ENCODE measurements at regions not wholly inside any gene's neighbourhood (a gene's known extent, or its start where the extent isn't known, plus 50 kb on each side); places are given as distances from the start of the nearest gene placed in this dataset.

DNA sequence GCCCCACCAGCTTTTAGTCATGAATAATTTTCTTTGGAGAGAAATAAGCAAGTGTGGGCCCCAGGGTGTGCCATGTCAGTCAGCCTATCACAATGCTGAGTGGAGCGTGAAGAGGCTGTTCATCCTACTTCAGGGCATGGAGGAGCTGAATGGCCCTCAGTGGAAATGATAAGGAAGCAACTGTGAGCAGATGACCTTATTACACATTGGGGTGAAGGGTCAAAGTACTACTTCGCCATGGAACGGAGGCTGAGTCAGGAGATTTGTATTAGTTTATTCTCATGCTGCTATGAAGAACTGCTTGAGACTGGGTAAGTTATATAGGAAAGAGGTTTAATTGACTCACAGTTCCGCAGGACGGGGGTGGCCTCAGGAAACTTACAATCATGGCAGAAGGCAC lies 231.0 kb upstream of the ADAMTS16 start:
- DNase-seq (ENCODE audit: low read depth in 1 of 2, low spot score in 1 of 2) = no peak
- Histone ChIP-seq H3K27me3 (ENCODE audit: insufficient read depth, poor library complexity, severe bottlenecking) (no peaks in the 10 kb centered on the region), H3K27ac (replicated peaks) (no peak overlapping the region), H3K4me3 (replicated peaks; ENCODE audit: insufficient read depth, low read length) (no peak overlapping the region)
- TF ChIP-seq, protein P1, sequence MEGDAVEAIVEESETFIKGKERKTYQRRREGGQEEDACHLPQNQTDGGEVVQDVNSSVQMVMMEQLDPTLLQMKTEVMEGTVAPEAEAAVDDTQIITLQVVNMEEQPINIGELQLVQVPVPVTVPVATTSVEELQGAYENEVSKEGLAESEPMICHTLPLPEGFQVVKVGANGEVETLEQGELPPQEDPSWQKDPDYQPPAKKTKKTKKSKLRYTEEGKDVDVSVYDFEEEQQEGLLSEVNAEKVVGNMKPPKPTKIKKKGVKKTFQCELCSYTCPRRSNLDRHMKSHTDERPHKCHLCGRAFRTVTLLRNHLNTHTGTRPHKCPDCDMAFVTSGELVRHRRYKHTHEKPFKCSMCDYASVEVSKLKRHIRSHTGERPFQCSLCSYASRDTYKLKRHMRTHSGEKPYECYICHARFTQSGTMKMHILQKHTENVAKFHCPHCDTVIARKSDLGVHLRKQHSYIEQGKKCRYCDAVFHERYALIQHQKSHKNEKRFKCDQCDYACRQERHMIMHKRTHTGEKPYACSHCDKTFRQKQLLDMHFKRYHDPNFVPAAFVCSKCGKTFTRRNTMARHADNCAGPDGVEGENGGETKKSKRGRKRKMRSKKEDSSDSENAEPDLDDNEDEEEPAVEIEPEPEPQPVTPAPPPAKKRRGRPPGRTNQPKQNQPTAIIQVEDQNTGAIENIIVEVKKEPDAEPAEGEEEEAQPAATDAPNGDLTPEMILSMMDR (IDR thresholded peaks at IDR 0.05; ENCODE audit: insufficient read depth, low read length) = no peak

DNA sequence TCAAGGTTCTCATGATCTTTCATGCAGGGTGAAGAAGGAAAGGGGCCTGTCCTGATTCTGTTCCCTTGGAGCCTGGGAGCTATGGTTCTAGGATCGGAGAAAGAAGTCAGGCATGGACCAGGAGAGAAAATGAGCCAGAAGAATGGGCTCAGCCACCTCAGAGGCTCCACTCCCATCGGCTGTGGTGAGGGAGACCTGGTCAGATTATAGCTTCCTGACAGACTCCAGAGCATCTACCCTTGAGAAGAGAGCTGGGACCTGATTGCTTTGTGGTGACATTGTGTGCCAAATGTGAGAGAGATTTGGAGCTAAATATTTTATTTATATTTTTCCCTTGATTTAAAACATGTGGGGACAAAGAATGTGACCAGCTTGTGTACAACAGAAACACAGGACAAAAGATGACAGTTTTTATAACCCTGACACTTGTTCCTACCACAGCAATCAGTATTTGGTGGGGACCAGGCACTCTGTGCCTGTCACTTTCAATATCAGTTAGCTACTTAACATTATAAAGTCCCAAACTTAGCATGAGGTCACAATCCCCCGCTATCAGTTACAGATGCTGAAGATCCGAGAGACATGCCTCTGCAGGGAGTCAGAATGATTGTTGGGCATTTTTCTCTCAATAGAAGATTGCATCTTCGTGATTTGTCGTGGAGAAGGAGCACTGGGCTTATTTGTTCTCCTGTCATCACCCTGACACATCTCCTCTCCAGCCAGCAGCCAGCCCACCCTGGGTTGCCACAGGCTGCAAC lies 228.3 kb upstream of the ADAMTS16 start:
- Histone ChIP-seq H3K4me3 (replicated peaks; ENCODE audit: insufficient read depth, low read length) (no peak overlapping the region), H3K27me3 (ENCODE audit: insufficient read depth, poor library complexity, severe bottlenecking) (no peaks in the 10 kb centered on the region), H3K27ac (replicated peaks) (no peak overlapping the region)
- no peak for DNase-seq (ENCODE audit: low read depth in 1 of 2, low spot score in 1 of 2)
- TF ChIP-seq GABPA (IDR thresholded peaks at IDR 0.05; ENCODE audit: low read depth) = no peak
- TF ChIP-seq, protein P2, sequence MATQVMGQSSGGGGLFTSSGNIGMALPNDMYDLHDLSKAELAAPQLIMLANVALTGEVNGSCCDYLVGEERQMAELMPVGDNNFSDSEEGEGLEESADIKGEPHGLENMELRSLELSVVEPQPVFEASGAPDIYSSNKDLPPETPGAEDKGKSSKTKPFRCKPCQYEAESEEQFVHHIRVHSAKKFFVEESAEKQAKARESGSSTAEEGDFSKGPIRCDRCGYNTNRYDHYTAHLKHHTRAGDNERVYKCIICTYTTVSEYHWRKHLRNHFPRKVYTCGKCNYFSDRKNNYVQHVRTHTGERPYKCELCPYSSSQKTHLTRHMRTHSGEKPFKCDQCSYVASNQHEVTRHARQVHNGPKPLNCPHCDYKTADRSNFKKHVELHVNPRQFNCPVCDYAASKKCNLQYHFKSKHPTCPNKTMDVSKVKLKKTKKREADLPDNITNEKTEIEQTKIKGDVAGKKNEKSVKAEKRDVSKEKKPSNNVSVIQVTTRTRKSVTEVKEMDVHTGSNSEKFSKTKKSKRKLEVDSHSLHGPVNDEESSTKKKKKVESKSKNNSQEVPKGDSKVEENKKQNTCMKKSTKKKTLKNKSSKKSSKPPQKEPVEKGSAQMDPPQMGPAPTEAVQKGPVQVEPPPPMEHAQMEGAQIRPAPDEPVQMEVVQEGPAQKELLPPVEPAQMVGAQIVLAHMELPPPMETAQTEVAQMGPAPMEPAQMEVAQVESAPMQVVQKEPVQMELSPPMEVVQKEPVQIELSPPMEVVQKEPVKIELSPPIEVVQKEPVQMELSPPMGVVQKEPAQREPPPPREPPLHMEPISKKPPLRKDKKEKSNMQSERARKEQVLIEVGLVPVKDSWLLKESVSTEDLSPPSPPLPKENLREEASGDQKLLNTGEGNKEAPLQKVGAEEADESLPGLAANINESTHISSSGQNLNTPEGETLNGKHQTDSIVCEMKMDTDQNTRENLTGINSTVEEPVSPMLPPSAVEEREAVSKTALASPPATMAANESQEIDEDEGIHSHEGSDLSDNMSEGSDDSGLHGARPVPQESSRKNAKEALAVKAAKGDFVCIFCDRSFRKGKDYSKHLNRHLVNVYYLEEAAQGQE (IDR thresholded peaks at IDR 0.05; ENCODE audit: insufficient replicate concordance, low read depth) = no peak
- TF ChIP-seq POLR2AphosphoS5 (IDR thresholded peaks at IDR 0.05; ENCODE audit: low read depth) = no peak
- TF ChIP-seq SPI1 (IDR thresholded peaks at IDR 0.05; ENCODE audit: borderline replicate concordance, low read depth) = no peak
- TF ChIP-seq, protein P1 (IDR thresholded peaks at IDR 0.05; ENCODE audit: insufficient read depth, low read length) = no peak

DNA sequence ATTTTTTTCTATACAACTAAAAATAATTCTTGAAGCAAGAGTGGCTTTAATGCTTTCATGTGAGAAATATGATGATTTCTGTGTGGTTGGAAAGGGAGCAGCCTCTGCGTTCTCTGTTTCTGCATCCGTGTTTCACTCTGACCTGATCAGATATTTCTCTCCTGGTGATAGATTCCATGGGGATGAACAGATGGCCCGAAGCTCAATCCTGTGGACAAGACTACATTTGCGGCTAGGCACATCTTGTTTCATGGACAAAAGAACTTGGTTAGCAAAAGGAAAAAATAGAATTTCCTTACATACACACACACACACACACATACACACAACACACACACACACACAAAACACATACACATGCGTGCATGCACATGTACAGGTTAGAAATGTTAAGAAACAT lies 218.2 kb upstream of the ADAMTS16 start:
- no peaks in the 10 kb centered on the region for H3K27me3 ChIP-seq (ENCODE audit: insufficient read depth, poor library complexity, severe bottlenecking)
- no peak overlapping the region for H3K27ac ChIP-seq (replicated peaks)
- TF ChIP-seq GABPA (IDR thresholded peaks at IDR 0.05; ENCODE audit: low read depth) = no peak
- no peak for TF ChIP-seq POLR2AphosphoS5 (IDR thresholded peaks at IDR 0.05; ENCODE audit: low read depth)
- TF ChIP-seq, protein P2 (IDR thresholded peaks at IDR 0.05; ENCODE audit: insufficient replicate concordance, low read depth) = no peak
- no peak for TF ChIP-seq SPI1 (IDR thresholded peaks at IDR 0.05; ENCODE audit: borderline replicate concordance, low read depth)
- TF ChIP-seq, protein P1 (IDR thresholded peaks at IDR 0.05; ENCODE audit: insufficient read depth, low read length) = no peak
- no peak overlapping the region for H3K4me3 ChIP-seq (replicated peaks; ENCODE audit: insufficient read depth, low read length)
- DNase-seq (ENCODE audit: low read depth in 1 of 2, low spot score in 1 of 2) = no peak

DNA sequence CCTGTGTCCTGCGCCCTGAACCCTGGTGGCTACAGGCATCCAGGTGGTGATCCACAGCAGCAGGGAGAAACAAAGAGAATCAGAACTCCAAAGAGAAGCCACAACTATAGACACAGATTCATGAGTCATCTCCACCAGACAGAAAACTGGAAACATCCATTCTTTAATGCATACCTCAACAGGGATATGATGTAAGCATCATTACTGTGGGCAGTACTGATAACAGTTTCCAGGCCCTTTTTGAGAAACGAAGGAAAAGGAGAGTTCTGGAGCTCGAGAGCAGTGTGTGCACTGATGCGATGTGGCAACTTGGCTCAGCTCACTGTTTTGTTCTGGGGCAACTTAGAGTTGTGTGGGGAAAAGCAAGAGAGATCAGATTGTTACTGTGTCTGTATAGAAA lies 215.6 kb upstream of the ADAMTS16 start:
- Histone ChIP-seq H3K4me3 (replicated peaks; ENCODE audit: insufficient read depth, low read length) (no peak overlapping the region), H3K27me3 (ENCODE audit: insufficient read depth, poor library complexity, severe bottlenecking) (no peaks in the 10 kb centered on the region), H3K27ac (replicated peaks) (no peak overlapping the region)
- TF ChIP-seq SPI1 (IDR thresholded peaks at IDR 0.05; ENCODE audit: borderline replicate concordance, low read depth) = no peak
- no peak for DNase-seq (ENCODE audit: low read depth in 1 of 2, low spot score in 1 of 2)
